GM19468 (cell line): ENCODE measurements at regions not wholly inside any gene's neighbourhood (a gene's known extent, or its start where the extent isn't known, plus 50 kb on each side); places are given as distances from the start of the nearest gene placed in this dataset.
"Not testable (repeated sequence)": the region's sequence is repeated elsewhere in the genome, so short reads cannot be mapped to it uniquely, and the experiment has no call there.

Source experiments
- ATAC-seq: cut with Tn5 transposase; IDR thresholded peaks from one replicate; pipeline ENCODE4 v1.9.1; 2021; ENCODE audit warnings: mild to moderate bottlenecking, moderate library complexity, moderate number of reproducible peaks; ENCODE audit not compliant: unreplicated experiment; ENCODE audit errors: extremely low read depth

DNA sequence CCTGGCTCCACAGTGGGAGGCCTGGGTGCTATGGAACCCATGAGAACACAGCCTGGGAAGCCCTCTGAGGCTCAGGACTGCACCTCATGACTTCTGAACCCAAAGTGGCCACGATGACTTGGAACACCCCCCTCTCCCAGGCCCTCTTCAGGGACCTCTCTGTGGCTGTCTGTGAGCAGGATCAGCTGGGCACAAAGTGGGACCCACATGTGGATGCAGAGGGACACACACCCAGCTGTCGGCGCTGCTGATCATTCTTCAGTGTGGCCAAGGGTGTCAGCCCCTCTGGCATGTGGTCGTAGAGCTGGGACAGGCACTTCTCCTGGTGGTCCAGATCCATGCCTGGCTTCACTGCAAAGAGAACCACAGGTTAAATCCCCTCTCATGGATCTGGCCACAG is 293.2 kb downstream of the GOLGA6L6 start:
- not testable (repeated sequence) for ATAC-seq

DNA sequence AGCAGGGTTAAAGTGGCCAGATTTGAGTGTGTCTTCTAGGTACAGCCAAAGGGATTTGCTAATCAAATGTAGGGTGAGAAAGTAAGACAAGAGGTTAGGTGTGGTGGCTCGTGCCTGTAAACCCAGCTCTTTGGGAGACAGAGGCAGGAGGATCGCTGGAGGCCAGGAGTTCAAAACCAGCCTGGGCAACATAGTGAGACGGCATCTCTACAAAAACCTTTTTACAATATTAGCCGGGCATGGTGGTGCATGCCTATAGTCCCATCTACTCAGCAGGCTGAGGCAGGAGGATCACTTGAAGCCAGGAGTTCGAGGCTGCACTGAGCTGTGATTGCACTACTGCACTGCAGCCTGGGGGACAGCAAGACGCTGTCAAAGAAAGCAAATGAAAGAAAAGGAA is 294.5 kb downstream of the GOLGA6L6 start:
- ATAC-seq: not testable (repeated sequence)

DNA sequence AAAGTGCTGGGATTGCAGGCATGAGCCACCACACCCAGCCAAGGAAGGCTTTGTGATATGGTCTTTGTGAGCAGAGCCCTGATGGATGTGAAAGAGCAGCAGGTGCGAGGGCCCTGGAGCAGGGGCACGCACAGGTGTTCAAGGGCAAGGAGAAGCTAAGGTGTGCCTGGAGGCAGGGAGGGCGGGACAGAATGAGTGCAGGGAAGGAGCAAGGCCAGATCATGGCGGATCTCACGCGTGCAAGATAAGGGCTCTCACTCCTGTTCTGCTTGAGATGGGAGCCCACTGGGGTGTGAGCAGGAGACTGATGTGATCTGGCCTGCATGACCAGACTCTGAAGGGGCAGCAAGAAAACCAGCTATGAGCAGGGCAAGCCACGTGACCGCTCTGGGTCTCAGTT is 295.0 kb downstream of the GOLGA6L6 start:
- ATAC-seq: not testable (repeated sequence)

DNA sequence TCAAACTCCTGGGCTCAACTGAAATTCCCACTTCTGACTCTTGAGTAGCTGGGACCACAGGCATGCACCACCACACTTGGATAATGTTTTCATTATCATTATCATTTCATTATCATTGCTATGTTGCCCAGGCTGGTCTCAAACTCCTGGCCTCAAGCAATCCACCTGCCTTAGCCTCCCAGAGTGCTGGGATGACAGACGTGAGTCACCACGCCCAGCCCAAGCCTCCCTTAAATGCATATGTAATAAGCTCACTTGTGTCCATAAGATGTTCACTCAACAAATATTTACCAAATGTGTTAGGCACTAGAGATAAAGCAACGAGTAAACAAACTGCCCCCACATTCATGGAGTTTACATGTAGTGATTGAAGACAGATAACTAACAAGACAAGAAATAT is 295.7 kb downstream of the GOLGA6L6 start:
- ATAC-seq: not testable (repeated sequence)

DNA sequence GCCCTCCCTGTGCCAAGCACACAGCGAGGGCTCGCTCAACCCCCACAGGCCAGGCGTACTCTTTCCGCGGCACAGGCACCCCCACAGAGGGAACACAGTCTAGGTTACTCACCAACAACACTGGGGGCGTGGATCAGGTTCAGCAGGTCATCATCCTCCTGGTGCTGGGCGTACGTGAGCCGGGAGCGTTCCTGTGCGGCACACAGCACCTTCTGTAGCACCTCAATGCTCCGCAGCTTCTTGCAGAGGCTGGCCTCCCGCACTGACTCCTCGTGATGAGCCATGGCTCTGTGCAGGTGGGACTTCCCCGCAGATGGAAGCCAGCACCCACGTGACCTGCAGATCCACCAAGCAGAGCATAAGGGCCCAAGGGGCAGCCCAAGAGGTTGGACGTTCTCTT is 296.8 kb downstream of the GOLGA6L6 start:
- ATAC-seq: not testable (repeated sequence)

DNA sequence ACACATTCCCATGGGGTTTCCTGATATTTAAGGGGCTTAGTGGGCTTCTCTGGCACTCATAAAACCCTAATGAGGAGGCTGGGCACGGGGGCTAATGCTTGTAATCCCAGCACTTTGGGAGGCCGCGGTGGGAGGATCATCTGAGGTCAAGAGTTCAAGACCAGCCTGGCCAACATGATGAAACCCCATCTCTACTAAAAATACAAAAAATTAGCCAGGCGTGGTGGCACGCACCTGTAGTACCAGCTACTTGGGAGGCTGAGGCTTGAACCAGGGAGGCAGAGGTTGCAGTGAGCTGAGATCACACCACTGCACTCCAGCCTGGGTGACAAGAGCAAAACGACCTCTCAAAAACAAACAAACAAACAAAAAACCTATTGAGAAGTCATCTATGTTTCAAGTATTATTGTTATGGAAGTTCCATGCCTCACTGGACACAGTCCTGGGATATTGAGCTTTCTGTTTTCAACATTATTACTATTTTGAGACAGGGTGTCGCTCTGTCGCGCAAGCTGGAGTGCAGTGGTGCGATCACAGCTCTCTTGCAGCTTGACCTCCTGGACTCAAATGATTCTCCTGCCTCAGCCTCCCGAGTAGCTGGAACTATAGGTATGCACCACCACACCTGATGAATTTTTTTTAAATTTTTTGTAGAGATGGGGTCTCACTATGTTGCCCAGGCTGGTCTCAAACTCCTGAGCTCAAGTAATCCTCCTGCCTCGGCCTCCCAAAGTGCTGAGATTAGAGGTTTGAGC is 297.9 kb downstream of the GOLGA6L6 start:
- ATAC-seq: not testable (repeated sequence)

DNA sequence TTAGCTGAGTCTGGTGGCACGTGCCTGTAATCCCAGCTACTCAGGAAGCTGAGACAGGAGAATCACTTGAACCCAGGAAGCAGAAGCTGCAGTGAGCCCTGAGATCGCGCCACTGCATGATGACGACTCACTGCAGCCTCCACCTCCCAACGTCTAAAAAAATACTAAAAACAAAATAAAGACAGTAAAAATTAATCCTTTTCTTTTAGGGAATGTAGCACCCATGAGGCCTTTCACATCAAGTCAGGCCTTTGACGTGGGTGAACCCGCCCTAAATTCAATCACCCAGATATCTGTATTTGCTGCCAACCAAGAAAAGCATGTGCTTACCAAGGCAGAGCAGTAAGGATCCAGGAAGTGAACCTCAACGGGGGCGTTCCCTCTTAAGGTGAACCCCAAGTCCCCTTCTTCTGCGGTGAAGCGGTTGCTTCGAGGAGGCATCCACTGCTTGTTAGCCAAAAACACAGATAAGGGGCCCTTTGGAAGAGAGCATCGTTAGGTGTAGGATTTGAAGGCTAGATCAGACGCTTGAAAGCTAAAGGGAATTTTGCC is 301.2 kb downstream of the GOLGA6L6 start:
- ATAC-seq: not testable (repeated sequence)

DNA sequence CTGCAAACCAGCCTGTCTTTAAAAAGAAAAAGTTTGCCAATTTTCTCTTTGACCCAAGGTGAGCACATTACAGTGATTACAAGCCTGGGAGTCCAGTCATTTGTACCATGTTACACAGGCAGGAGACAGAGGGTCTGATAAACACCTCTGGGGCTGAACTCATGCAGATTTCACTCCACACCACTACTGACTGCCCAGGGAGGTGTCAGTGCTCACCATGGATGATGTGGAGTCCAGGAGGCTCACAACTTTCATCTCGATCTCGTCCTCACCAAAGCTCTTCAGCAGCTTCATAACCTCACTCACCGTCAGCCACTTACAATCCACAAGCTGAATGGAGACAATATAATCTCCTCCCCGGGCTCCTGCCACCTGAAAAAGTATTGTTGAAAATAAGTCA is 302.4 kb downstream of the GOLGA6L6 start:
- not testable (repeated sequence) for ATAC-seq

DNA sequence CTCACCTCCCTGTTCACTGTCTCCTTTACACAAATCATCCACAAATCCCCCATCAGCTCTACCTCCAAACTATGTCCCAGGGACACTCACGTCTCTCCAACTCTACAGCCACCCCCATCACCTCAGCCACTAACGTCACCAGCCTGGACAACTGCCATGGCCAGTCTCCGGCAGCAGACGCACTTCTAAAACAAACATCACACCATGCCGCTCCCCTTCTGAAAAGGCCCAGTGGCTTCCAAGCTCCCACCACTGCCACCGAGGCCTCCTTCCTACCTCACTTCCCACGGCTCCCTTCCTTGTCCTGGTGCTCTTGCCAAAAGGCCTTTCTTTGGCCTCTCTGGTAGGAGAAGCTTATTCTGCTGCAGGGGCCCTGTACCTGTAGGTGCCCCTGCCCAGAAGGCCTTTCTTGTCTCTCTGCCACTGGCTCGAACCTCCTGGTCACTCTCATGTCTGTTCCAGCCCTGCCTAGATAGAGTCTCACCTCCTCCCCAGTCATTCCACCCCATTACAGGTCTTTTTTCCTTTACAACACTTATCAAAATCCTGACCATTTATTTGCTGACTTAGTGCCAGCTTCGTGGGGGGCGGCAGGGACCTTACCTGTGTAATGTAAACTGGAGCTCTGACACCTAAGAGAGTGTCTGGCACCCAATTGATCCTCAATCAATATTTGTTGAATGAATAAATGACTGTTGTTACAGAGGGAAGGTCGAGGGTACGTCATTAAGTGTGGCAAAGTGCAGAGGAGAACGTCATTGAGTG is 304.2 kb downstream of the GOLGA6L6 start:
- ATAC-seq: not testable (repeated sequence)

DNA sequence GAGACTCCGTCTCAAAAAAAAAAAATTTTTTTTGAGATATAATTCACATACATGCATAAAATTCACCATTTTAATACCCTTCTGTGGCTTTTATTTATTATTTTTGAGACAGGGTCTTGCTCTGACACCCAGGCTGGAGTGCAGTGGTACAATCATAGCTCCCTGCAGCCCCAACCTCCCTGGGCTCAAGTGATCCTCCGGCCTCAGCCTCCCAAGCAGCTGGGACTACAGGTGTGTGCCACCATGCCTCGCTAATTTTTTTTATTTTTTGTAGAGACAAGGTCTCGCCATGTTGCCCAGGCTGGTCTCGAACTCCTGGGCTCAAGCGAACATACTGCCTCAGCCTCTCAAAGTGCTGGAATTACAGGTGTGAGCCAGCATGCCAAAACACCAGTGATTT is 305.9 kb downstream of the GOLGA6L6 start:
- ATAC-seq: not testable (repeated sequence)

DNA sequence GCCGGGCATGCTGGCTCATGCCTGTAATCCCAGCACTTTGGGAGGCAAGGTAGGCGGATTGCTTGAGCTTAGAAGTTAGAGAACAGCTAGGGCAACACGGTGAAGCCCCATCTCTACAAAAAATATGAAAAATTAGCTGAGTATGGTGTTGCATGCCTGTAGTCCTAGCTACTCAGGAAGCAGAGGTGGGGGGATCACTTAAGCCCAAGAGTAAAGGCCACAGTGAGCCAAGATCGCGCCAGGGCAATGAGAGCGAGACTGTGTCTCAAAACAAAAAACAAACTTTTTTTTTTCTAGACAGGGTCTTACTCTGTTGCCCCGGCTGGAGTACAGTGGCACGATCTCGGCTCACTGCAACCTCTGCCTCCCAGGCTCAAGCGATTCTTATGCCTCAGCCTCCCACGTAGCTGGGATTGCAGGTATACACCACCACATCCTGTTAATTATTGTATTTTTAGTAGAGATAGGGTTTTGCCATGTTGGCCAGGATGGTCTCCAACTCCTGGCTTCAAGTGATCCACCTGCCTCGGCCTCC is 307.5 kb downstream of the GOLGA6L6 start:
- ATAC-seq: not testable (repeated sequence)

DNA sequence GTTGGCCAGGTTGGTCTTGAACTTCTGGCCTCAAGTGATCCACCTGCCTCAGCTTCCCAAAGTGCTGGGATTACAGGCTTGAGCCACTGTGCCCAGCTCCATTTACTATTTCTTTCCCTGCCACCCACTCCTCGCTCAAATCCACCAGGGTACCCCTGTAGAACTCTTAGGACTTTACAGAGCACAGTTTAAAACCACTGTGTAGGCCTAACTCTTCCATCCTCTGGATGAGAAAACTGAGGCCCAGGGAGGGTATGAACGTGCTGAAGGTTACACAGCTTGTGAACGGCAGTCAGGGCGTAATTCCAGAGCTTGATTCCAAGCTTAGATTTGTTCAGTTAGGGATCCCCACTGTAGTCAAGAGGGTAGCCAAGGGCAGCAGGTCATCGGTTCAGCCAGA is 309.1 kb downstream of the GOLGA6L6 start:
- not testable (repeated sequence) for ATAC-seq

DNA sequence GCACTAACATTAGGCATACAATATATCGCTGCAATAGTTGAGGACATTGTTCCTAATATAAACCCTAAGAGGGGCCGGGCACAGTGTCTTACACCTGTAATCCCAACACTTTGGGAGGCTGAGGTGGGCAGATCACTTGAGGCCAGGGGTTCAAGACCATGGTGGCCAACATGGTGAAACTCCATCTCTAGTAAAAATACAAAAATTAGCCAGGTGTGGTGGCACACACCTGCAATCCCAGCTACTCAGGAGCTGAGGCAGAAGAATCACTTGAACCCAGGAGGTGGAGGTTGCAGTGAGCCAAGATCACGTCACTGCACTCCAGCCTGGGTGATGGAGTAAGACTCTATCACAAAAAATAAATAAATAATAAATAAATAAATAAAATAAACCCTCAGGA is 310.9 kb downstream of the GOLGA6L6 start:
- ATAC-seq: not testable (repeated sequence)

DNA sequence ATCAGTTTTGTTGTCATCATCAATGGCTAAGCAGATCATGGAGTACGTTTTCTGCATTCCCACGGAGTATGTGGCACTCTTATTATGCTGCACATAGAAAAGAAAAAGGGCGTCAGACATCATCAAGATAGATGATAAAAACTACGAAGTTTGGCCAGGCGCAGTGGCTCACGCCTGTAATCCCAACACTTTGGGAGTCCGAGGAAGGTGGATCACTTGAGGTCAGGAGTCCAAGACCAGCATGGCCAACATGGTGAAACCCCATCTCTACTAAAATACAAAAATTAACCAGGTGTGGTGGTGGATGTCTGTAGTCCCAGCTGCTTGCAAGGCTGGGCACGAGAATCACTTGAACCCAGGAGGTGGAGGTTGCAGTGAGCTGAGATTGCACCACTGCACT is 312.8 kb downstream of the GOLGA6L6 start:
- ATAC-seq: not testable (repeated sequence)

DNA sequence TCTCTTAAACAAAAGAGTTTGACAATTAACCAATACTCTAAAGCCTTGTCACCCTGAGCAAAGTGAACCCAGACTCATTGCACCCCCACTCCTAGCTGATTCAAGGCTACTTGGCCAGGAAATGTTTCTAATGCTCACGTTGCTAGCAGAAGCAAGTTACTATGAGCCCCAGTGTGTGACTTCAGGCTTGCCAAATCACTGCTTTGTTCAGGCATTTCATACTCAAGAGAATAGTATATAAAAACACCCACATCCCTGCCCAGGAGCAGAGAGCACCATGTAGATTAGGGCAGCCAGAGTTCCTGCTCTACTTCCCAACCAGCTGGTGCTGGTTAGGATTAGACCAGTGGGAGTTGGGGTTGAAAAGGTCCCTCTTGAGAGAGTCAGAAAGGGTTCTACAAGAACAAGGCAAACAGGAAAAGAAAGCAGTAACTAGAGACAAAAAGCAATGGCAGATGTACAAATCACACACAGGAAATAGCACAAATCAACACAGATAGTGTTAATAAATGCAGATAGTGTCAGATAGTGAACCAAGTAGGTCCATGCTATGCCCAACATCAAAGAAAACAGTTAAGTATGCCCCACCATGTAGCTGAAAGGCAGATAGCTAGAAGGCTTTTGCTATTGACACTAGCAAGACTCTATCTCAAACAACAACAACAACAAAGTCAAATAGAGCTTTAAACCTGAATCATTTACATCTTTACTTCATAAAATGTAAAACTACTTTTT is 314.3 kb downstream of the GOLGA6L6 start:
- not testable (repeated sequence) for ATAC-seq

DNA sequence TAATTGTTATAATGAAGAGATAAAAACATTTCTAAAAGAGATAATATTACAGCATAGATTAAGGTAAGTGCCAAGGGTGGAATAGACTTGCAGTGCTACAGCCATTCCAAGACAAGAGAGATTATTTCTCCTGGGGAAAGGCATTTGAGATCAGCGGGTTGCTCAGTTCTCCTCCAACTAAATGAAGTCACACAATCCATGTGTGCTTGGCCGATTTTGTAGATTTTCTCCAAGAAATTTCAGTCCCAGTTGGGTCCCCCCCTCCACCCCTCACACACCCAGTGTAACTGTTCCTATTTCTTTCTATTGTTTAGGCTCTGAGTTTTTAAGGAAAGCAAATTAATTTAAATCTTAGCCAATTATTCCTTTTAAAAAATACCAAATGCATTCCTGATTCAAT is 315.1 kb downstream of the GOLGA6L6 start:
- not testable (repeated sequence) for ATAC-seq

DNA sequence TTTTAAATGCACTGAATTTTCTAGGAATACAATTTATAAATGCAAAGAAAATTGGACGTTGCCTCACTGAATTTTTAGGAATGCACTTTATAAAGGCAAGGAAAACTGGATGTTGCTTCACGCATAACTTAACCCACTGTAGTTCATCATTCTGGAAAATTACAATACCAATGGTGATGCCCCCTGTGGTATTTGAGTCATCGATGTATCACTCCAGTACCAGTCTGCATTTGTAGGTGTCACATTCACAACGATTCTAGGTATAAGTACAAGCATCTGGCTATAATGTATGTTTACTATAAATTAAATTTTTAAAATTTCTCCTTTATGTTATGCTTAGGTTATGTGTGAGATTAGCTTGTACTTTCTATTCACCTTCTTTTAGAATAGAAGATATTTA is 320.5 kb downstream of the GOLGA6L6 start:
- not testable (repeated sequence) for ATAC-seq

DNA sequence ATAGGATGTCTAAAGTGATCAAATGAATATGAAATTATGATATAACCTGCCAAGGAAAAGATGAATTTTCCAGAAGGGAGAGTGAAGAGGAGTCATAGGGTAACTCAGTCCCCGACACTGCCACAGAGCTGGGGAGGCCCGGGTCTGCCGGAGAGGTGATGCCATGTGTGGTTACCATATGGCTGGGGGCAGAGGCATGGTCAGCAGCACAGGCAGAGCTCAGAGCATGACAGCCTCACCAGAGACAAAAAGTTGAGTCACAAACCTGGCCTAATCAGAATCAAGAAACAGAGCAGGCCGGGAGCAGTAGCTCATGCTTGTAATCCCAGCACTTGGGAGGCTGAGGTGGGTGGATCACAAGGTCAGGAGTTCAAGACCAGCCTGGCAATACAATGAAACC is 322.4 kb downstream of the GOLGA6L6 start:
- ATAC-seq: not testable (repeated sequence)

DNA sequence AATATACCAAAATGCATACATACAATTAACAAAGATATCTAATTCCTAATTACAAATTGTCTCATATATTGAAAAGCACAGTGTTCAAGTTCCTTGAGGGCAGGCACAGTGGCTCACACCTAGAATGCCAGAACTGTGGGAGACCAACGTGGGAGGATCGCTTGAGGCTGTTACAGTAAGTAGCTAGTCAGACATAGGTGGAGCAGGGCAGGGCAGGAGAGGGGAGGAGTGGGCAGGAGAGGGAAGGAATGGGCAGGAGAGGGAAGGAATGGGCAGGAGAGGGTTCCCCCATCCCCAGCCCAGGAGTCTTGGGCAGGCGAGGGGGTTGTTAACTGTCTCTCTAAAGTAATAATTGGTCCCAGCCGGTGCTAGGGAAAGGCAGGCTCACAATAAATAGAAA is 325.9 kb downstream of the GOLGA6L6 start:
- not testable (repeated sequence) for ATAC-seq

DNA sequence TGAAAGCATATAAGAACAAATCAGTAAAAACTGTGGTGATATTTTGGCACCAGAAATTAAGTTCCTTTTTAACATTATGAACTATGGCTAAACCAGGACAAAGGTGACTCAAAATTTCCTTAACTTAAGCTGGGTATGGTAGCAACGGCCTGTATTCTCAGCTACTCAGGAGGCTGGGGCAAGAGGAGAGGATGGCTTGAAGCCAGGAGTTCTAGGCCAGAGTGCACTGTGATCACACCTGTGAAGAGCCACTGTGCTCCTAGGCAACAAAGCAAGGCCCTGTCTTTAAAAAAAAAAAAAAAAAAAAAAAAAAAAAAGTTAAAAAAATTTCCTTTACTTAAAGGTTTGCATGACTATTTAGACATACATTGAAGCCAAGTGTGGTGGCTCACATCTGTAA is 327.5 kb downstream of the GOLGA6L6 start:
- not testable (repeated sequence) for ATAC-seq
